K562 (cell line): ENCODE measurements at regions not wholly inside any gene's neighbourhood (a gene's known extent, or its start where the extent isn't known, plus 50 kb on each side); places are given as distances from the start of the nearest gene placed in this dataset.

ENCODE experiments used
- ATAC-seq: fragments of 200-7000 bp; cut with Tn5 transposase; 3 replicates; pipeline ENCODE4 v1.9.1; 2020; ENCODE audit warnings: moderate library complexity
- BruUV-seq: library from RNA; stranded (reverse); fragments of 400-500 nt; replicated peaks from 2 replicates; lab custom pipeline; 2021; lab: Mats Ljungman, UMichigan
- CTCF ChIA-PET: fragments of 300-600 bp; formaldehyde crosslinking; extraction: SDS; loops from one replicate; lab custom pipeline; 2021; ENCODE audit warnings: low intra/inter-chr PET ratio; lab: Yijun Ruan, JAX
- POLR2A ChIA-PET: fragments of 300-600, 350-650 bp; sonication (Branson Sonifier 250); formaldehyde crosslinking; extraction: SDS; loops from one replicate; lab custom pipeline; 2021; ENCODE audit warnings: antibody characterized with exemption, inconsistent platforms; lab: Yijun Ruan, JAX
- DNase-seq, 4 experiments: peaks; one replicate each; pipeline versions ENCODE4 v3.0.0 to v3.0.0-alpha.2; 2011 to 2018; ENCODE audit warnings: low spot score in 3 of 4, mixed read lengths in 3 of 4; ENCODE audit errors: extremely low read depth in 1 of 4
- FAIRE-seq: peaks from 2 replicates; lab custom pipeline; 2011; peaks lifted over from hg19 to GRCh38; lab: Jason Lieb, UNC
- H2AFZ ChIP-seq: 2 replicates; pipeline ENCODE4 v1.6.0; 2011; ENCODE audit warnings: low read depth, low read length, control low read depth, inconsistent platforms
- H3K27ac ChIP-seq: fragments of 200-600 bp; 3 replicates; pipeline ENCODE4 v1.8.0; 2011; ENCODE audit warnings: low read depth, mild to moderate bottlenecking, control low read depth, inconsistent platforms, low read length, moderate library complexity, mixed read lengths; ENCODE audit errors: extremely low read depth
- H3K27me3 ChIP-seq, 2 experiments: fragments of 300-600 bp in 1 of 2; 2 replicates in 1 of 2; 3 replicates in 1 of 2; pipeline versions ENCODE4 v1.6.0 to v1.8.0; 2011; ENCODE audit warnings: inconsistent platforms in 2 of 2, low read length in 2 of 2, mild to moderate bottlenecking in 1 of 2, mixed read lengths in 1 of 2, moderate library complexity in 1 of 2; ENCODE audit not compliant: control insufficient read depth in 2 of 2, insufficient read depth in 2 of 2
- H3K36me3 ChIP-seq: fragments of 300-600 bp; 3 replicates; pipeline ENCODE4 v1.8.0; 2011; ENCODE audit warnings: mild to moderate bottlenecking, low read length, inconsistent platforms; ENCODE audit not compliant: control insufficient read depth, insufficient read depth
- H3K4me1 ChIP-seq, 2 experiments: fragments of 200-600 bp in 1 of 2; replicated peaks in 1 of 2; 2 replicates in 1 of 2; 3 replicates in 1 of 2; pipeline versions ENCODE4 v1.5.1 to v1.8.0; 2011; ENCODE audit warnings: inconsistent platforms in 2 of 2, low read length in 2 of 2, mild to moderate bottlenecking in 1 of 2, mixed read lengths in 1 of 2, moderate library complexity in 1 of 2; ENCODE audit not compliant: control insufficient read depth in 2 of 2, insufficient read depth in 2 of 2
- H3K4me2 ChIP-seq: 2 replicates; pipeline ENCODE4 v1.6.1; 2011; ENCODE audit warnings: low read length, control low read depth, inconsistent platforms, mixed read lengths; ENCODE audit not compliant: insufficient read depth
- H3K4me3 ChIP-seq: fragments of 200-600 bp; sonication (generic), shearing (Covaris generic); 2 replicates; pipeline ENCODE4 v1.5.1; 2016; ENCODE audit warnings: control low read depth, inconsistent platforms
- H3K79me2 ChIP-seq: fragments of 200-600 bp; 3 replicates; pipeline ENCODE4 v1.8.0; 2011; ENCODE audit warnings: low read length, inconsistent platforms; ENCODE audit not compliant: control insufficient read depth, insufficient read depth
- H3K9ac ChIP-seq, 2 experiments: 2 replicates each; pipeline versions ENCODE4 v1.6.0 to v1.6.1; 2011; ENCODE audit warnings: low read depth in 2 of 2, low read length in 2 of 2, control low read depth in 1 of 2, inconsistent platforms in 1 of 2, mild to moderate bottlenecking in 1 of 2, mixed read lengths in 1 of 2; ENCODE audit not compliant: insufficient read depth in 1 of 2
- H3K9me1 ChIP-seq: one replicate; pipeline ENCODE4 v1.6.0; 2011; ENCODE audit warnings: inconsistent platforms, mild to moderate bottlenecking, low read length, moderate library complexity; ENCODE audit not compliant: control insufficient read depth, insufficient read depth
- H3K9me3 ChIP-seq: replicated peaks from 2 replicates; pipeline ENCODE4 v1.5.1; 2011; ENCODE audit warnings: low read depth, low read length, inconsistent platforms; ENCODE audit not compliant: control insufficient read depth, insufficient read depth
- H4K20me1 ChIP-seq: replicated peaks from 2 replicates; pipeline ENCODE4 v1.6.1; 2011; ENCODE audit warnings: low read length, inconsistent platforms, mixed read lengths; ENCODE audit not compliant: control insufficient read depth, insufficient read depth
- CBX5 ChIP-seq: IDR thresholded peaks from 2 replicates; pipeline ENCODE4 v1.6.1; 2014; ENCODE audit warnings: low read depth, borderline replicate concordance
- KAT8 ChIP-seq: fragments of 450-650 bp; IDR thresholded peaks from 2 replicates; pipeline ENCODE4 v1.6.1; 2016; ENCODE audit warnings: low read depth, mild to moderate bottlenecking
- MAFG ChIP-seq: fragments of 450-650 bp; conservative IDR thresholded peaks from 2 replicates; pipeline ENCODE4 v1.6.1; 2016; ENCODE audit warnings: missing genetic modification characterization, missing compliant biosample characterization
- PKNOX1 ChIP-seq: fragments of 450-650 bp; IDR thresholded peaks from 2 replicates; pipeline ENCODE4 v1.6.1; 2016
- WGBS: fragments of 100-300 bp; shearing (Covaris generic); methylation state at CpG from one replicate; pipeline ENCODE4 v1.1.6; 2016; ENCODE audit warnings: low coverage, mixed read lengths; ENCODE audit not compliant: insufficient coverage; ENCODE audit errors: missing lambda C conversion rate; 5-methylcytosine and 5-hydroxymethylcytosine counted together
- in situ Hi-C: fragments of 300-500 bp; cut with MboI; formaldehyde crosslinking; loops from 4 replicates; pipeline ENCODE4 v1.15.0; 2018; ENCODE audit warnings: inconsistent platforms, mixed read lengths
- intact Hi-C: fragments of 100-400 bp; cut with micrococcal nuclease; formaldehyde crosslinking; loops from 2 replicates; pipeline ENCODE4 v1.14.2; 2022
- TF ChIP-seq, protein P1 (sequence below): fragments of 450-650 bp; IDR thresholded peaks from 2 replicates; pipeline ENCODE4 v1.6.1; 2017; ENCODE audit warnings: antibody characterized with exemption

DNA sequence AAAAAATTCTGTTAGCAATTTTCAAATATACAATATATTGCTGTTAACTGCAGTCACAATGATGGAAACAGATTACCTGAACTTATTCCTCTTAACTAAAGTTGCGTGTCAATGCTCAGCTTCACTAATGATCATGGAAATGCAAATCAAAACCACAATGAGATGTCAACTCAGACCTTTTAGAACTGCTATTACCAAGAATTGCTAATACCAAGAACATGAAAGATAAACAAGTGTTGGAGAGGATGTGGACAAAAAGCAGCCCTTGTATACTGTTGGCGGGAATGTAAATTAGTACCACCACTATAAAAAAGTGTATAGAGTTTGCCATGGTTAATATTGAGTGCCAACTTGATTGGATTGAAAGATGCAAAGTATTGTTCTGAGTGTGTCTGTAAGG lies 1409.7 kb upstream of the CDH18 start:
- ATAC-seq (no peak), DNase-seq (no peak), FAIRE-seq (no peak)
- POLR2A ChIA-PET, result no interaction called here
- no peak overlapping the region for H2AFZ ChIP-seq
- no peaks in the 10 kb centered on the region for H3K9me1 ChIP-seq
- CTCF ChIA-PET, result no interaction called here
- no peaks in the 10 kb centered on the region for H3K27me3 ChIP-seq
- no TSS peak for BruUV-seq
- H3K4me3 ChIP-seq, result no peak overlapping the region
- intact Hi-C loops, result no loop called here
- no peaks in the 10 kb centered on the region for H3K79me2 ChIP-seq
- TF ChIP-seq KAT8, result no peak
- TF ChIP-seq, protein P1, sequence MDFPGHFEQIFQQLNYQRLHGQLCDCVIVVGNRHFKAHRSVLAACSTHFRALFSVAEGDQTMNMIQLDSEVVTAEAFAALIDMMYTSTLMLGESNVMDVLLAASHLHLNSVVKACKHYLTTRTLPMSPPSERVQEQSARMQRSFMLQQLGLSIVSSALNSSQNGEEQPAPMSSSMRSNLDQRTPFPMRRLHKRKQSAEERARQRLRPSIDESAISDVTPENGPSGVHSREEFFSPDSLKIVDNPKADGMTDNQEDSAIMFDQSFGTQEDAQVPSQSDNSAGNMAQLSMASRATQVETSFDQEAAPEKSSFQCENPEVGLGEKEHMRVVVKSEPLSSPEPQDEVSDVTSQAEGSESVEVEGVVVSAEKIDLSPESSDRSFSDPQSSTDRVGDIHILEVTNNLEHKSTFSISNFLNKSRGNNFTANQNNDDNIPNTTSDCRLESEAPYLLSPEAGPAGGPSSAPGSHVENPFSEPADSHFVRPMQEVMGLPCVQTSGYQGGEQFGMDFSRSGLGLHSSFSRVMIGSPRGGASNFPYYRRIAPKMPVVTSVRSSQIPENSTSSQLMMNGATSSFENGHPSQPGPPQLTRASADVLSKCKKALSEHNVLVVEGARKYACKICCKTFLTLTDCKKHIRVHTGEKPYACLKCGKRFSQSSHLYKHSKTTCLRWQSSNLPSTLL, result no peak
- H4K20me1 ChIP-seq, result no peaks in the 10 kb centered on the region
- in situ Hi-C loops, result no loop called here
- H3K4me2 ChIP-seq, result no peak overlapping the region
- H3K9me3 ChIP-seq, result 0 out of 2 replicates have a peak, but pooled peaks cover 3% of the 10 kb centered on the region
- no peak overlapping the region for H3K9ac ChIP-seq
- no peaks in the 10 kb centered on the region for H3K4me1 ChIP-seq
- no peaks in the 10 kb centered on the region for H3K36me3 ChIP-seq
- H3K27ac ChIP-seq, result no peak overlapping the region
- 0% methylated on average over 2 of the region's 2 CpGs for WGBS

DNA sequence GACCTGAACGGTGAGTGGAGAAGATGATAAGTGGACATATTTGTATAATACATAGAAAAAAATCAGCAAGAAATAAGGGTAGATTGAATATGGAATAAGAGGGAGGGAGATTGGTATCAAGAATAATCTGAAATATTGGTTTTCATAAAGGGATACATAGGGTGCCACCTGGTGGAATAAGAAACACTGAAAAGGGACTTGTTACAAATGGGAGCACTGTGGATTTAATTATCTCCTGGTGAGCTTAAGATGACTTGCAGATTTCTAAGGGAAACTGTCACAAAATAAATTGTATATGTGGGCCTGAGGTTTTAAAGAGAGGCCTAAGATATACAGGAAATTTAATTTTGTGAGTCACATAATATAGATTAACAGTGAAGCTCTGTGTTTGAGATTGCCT lies 1403.5 kb upstream of the CDH18 start:
- Histone ChIP-seq H3K27ac (no peak overlapping the region), H2AFZ (no peak overlapping the region), H3K9me3 (no peaks in the 10 kb centered on the region), H3K9ac (no peak overlapping the region), H3K9me1 (no peaks in the 10 kb centered on the region), H3K4me1 (no peaks in the 10 kb centered on the region), H4K20me1 (no peaks in the 10 kb centered on the region), H3K27me3 (no peaks in the 10 kb centered on the region), H3K4me2 (no peak overlapping the region), H3K79me2 (no peaks in the 10 kb centered on the region), H3K36me3 (no peaks in the 10 kb centered on the region), H3K4me3 (no peak overlapping the region)
- intact Hi-C loops (no loop called here), in situ Hi-C loops (no loop called here)
- TF ChIP-seq CBX5 (no peak), PKNOX1 (no peak), MAFG (tag) (peak; percentile 50)
- FAIRE-seq (no peak), DNase-seq (no peak), ATAC-seq (no peak)
- POLR2A ChIA-PET, result no interaction called here
- 0% methylated on average over 1 of the region's 1 CpG for WGBS
- CTCF ChIA-PET, result no interaction called here
- no TSS peak for BruUV-seq
